ENCODE measurements at regions not wholly inside any gene's neighbourhood (a gene's known extent, or its start where the extent isn't known, plus 50 kb on each side); places are given as distances from the start of the nearest gene placed in this dataset.
A peak's percentile ranks its signal among the peaks of the same experiment; 100 is the strongest.

DNA sequence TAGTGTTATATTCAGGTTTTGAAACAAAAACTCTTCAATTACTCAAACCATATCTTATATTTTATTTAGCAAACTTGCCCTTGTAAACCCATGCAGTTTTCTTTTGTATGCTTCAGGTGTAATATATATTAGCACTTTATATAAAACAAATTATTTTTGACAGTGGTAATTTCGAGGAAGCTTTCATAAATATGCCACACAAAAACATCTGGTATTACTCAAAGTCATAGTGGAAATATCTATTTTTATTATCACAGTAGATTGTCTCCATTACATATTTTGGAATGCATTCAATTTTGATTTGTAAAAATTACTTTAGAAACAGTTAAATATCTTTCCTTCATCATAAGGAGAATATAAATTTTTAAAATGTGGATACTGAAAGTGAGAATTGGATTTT, 89.1 kb upstream of the FIBIN start:
- no peak overlapping the region for H3K4me3 ChIP-seq
- peaks cover 0 to 53% (median 45%) of the 10 kb centered on the region in 4 donors for H3K4me1 ChIP-seq
- TF ChIP-seq POLR2A (IDR thresholded peaks at IDR 0.05) (no peak), POLR2AphosphoS5 (IDR thresholded peaks at IDR 0.05) (no peak), EP300 (IDR thresholded peaks at IDR 0.05) (no peak)
- TF ChIP-seq, protein P1, sequence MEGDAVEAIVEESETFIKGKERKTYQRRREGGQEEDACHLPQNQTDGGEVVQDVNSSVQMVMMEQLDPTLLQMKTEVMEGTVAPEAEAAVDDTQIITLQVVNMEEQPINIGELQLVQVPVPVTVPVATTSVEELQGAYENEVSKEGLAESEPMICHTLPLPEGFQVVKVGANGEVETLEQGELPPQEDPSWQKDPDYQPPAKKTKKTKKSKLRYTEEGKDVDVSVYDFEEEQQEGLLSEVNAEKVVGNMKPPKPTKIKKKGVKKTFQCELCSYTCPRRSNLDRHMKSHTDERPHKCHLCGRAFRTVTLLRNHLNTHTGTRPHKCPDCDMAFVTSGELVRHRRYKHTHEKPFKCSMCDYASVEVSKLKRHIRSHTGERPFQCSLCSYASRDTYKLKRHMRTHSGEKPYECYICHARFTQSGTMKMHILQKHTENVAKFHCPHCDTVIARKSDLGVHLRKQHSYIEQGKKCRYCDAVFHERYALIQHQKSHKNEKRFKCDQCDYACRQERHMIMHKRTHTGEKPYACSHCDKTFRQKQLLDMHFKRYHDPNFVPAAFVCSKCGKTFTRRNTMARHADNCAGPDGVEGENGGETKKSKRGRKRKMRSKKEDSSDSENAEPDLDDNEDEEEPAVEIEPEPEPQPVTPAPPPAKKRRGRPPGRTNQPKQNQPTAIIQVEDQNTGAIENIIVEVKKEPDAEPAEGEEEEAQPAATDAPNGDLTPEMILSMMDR (IDR thresholded peaks at IDR 0.05): no peak
- H3K27me3 ChIP-seq: no peaks in the 10 kb centered on the region
- no peak for DNase-seq
- intact Hi-C loops (cut with DNase I): no loop called here
- H3K36me3 ChIP-seq: no peaks in the 10 kb centered on the region
- no peaks in the 10 kb centered on the region for H3K9me3 ChIP-seq
- WGBS, 2 donors: 14 to 39% methylated on average over 1 of the region's 1 CpG
- peak overlapping the region in 3 of 4 donors; percentile 37 to 75 (median 47) for H3K27ac ChIP-seq

DNA sequence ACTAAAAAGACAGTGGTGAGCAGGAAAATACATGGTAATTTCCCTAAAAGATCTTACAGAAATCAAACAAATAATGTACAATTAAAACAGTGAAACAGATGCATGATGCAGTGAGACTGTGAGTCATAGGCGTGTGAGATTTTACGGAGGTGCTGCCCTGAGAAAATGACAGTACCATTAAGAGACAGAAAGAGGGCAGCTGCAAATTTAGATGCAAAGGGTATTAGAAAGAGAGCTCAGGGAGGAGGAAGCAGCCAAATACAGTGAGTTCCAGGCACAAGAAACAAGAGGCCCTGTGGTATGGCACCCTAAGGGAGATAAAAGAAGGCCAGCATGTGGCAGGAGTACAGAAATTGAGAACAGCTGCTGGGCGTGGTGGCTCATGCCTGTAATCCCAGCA, 88.5 kb upstream of the FIBIN start:
- 45 to 71% methylated on average over 3 of the region's 3 CpGs for WGBS, 2 donors
- peaks cover 0 to 56% (median 47%) of the 10 kb centered on the region in 4 donors for H3K4me1 ChIP-seq
- DNase-seq: no peak
- H3K27me3 ChIP-seq: no peaks in the 10 kb centered on the region
- H3K36me3 ChIP-seq: no peaks in the 10 kb centered on the region
- no peak overlapping the region for H3K4me3 ChIP-seq
- H3K9me3 ChIP-seq: no peaks in the 10 kb centered on the region
- peak overlapping the region; percentile 37 to 75 (median 43) for H3K27ac ChIP-seq
- TF ChIP-seq, protein P1 (IDR thresholded peaks at IDR 0.05): no peak
- peak in 1 of 4 donors; percentile 31 for TF ChIP-seq POLR2AphosphoS5 (IDR thresholded peaks at IDR 0.05)
- intact Hi-C loops (cut with DNase I): no loop called here

DNA sequence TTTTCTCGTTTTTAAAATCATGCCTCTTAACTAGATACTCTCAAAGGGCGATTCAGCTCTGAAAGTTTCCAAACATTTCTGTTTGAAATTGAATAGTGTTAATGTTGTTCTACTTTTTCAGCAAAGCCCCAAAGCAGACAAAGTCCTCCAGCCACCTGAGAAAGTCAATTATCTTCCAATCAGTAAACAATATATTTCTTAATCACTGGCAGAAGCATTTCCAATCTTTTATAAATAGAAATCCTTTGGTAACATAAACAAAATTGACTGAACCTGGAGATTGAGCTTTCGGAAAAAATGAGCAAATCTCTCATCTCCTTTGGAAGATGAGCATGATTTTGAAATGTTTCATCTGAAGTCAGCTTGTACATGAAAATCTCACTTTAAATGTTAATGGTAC, 84.4 kb upstream of the FIBIN start:
- no peak for DNase-seq
- whole genome bisulfite sequencing, 2 donors: 43 to 61% methylated on average over 3 of the region's 3 CpGs
- intact Hi-C loops (cut with DNase I): no loop called here
- no peaks in the 10 kb centered on the region for H3K9me3 ChIP-seq
- no peaks in the 10 kb centered on the region for H3K27me3 ChIP-seq
- no peak for TF ChIP-seq POLR2A (IDR thresholded peaks at IDR 0.05)
- TF ChIP-seq, protein P1 (IDR thresholded peaks at IDR 0.05): no peak
- TF ChIP-seq EP300 (IDR thresholded peaks at IDR 0.05): no peak
- TF ChIP-seq POLR2AphosphoS5 (IDR thresholded peaks at IDR 0.05): no peak
- H3K27ac ChIP-seq: peak overlapping the region in 3 of 4 donors; percentile 4 to 29 (median 15)
- no peaks in the 10 kb centered on the region for H3K36me3 ChIP-seq
- H3K4me3 ChIP-seq: no peak overlapping the region
- peaks cover 0 to 39% (median 33%) of the 10 kb centered on the region in 4 donors for H3K4me1 ChIP-seq

DNA sequence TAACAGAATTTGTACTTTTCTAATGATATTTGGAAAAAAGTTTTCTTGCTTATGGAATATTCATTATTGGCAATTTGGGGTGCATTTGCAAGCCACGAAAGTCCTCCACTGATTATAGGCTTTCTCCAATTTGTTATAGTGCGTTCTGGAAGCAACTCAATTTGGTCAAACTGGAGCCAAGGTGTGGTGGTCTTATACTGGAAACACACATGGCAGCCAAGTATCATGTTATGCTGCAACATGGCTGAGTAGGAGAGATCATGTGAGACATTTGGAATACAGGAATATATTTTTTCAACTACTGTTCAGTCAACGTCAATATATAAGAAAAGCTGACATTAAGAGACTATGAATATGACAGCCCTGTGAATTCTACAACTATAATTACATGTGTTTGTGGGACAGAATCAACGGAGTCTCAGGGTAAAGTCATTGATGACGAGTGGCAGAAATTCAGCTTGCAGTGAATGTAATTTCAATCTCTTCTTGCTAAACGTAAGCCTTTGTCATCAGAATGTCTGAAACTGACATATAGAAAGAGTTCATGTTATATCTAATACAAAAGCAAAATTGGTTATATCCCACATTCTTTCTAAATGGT, 83.8 kb upstream of the FIBIN start:
- H3K27me3 ChIP-seq: no peaks in the 10 kb centered on the region
- peaks cover 0 to 34% (median 28%) of the 10 kb centered on the region in 4 donors for H3K4me1 ChIP-seq
- WGBS, 2 donors: 69 to 75% methylated on average over 6 of the region's 6 CpGs
- no peaks in the 10 kb centered on the region for H3K36me3 ChIP-seq
- H3K4me3 ChIP-seq: no peak overlapping the region
- no peaks in the 10 kb centered on the region for H3K9me3 ChIP-seq
- no peak for DNase-seq
- TF ChIP-seq POLR2A (IDR thresholded peaks at IDR 0.05) (no peak), POLR2AphosphoS5 (IDR thresholded peaks at IDR 0.05) (no peak), EP300 (IDR thresholded peaks at IDR 0.05) (no peak)
- TF ChIP-seq, protein P1 (IDR thresholded peaks at IDR 0.05): no peak
- intact Hi-C loops (cut with DNase I): no loop called here
- peak overlapping the region in 3 of 4 donors; percentile 4 to 29 (median 15) for H3K27ac ChIP-seq

DNA sequence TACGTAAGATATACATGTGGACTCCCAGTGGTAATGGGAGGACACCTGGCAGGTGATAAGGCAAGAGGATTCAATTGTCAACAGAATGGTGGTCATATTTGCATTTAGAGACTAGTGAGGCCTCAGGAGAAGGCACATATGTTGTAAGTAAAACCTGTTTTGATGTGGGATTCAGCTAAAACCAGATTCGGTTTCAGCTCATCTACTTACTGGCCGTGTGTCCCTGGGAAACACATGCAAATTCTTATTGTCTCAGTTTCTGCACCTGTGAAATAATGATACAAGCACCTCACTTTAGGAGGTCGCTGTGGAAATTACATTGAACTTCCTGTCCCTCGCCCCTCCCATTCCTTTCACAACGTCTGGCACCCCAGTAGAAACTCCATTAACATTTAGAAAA, 78.9 kb upstream of the FIBIN start:
- TF ChIP-seq POLR2A (IDR thresholded peaks at IDR 0.05): no peak
- TF ChIP-seq EP300 (IDR thresholded peaks at IDR 0.05): no peak
- TF ChIP-seq, protein P1 (IDR thresholded peaks at IDR 0.05): no peak
- TF ChIP-seq POLR2AphosphoS5 (IDR thresholded peaks at IDR 0.05): no peak
- no peaks in the 10 kb centered on the region for H3K9me3 ChIP-seq
- no peak overlapping the region for H3K4me3 ChIP-seq
- H3K36me3 ChIP-seq: no peaks in the 10 kb centered on the region
- H3K4me1 ChIP-seq: peaks cover 0 to 27% (median 21%) of the 10 kb centered on the region in 4 donors
- 72 to 73% methylated on average over 6 of the region's 6 CpGs for WGBS, 2 donors
- DNase-seq: no peak
- intact Hi-C loops (cut with DNase I): no loop called here
- H3K27me3 ChIP-seq: no peaks in the 10 kb centered on the region
- peak overlapping the region in 2 of 4 donors; percentile 11 to 38 for H3K27ac ChIP-seq
